GM18858 (cell line): ENCODE measurements at regions not wholly inside any gene's neighbourhood (a gene's known extent, or its start where the extent isn't known, plus 50 kb on each side); places are given as distances from the start of the nearest gene placed in this dataset.
"Not testable (repeated sequence)": the region's sequence is repeated elsewhere in the genome, so short reads cannot be mapped to it uniquely, and the experiment has no call there.

Source experiments
- ATAC-seq: cut with Tn5 transposase; IDR thresholded peaks from one replicate; pipeline ENCODE4 v1.9.1; 2021; ENCODE audit not compliant: unreplicated experiment

DNA sequence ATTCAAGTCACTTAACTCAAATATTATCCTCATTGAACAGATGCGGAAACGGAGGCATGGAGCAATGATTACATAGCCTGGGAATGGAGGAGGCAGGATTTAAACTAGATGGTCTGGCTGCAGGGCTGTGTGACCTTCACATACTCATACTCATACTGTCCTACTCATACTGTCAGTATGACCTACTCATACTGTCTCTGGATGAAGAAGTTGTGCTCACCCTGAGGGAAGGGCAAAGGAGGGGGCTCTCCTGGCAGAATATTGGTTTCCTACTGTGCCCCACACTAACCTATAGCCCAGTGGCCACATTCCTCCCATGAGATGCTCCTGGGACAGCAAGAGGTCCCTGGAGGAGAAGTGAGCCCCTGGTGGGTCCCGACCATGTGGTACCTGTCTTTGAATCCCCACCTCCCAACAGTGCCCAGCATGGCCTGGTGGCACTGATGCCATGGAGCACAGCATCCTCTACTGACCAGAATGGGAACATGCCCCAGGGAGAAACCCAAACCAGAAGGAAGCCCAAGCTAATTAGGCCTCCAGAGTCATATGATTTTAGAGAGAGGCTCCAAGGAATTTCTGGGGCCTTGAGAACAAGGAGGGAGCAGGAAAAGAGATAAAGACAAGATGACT, 197.3 kb upstream of the SDK2 start:
- ATAC-seq = no peak

DNA sequence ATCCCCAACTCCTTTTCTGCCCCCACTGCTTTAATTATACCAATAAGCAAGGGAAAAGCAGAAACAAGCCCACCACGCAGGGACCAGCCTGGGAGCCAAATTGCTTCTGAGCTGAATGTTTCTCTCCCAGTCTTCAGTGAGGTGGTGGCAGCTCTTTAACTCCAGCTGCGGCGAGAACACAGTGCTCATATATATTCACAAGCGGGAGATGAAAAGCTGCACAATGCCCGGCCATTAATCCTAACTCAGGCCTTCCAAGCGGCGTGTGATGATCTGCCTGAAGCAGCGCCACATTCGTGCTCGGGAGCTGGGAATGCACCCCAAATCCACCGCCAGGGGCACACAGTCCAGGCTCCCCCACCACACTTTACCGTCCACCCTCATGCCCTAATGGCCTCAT, 203.7 kb upstream of the SDK2 start:
- no peak for ATAC-seq

DNA sequence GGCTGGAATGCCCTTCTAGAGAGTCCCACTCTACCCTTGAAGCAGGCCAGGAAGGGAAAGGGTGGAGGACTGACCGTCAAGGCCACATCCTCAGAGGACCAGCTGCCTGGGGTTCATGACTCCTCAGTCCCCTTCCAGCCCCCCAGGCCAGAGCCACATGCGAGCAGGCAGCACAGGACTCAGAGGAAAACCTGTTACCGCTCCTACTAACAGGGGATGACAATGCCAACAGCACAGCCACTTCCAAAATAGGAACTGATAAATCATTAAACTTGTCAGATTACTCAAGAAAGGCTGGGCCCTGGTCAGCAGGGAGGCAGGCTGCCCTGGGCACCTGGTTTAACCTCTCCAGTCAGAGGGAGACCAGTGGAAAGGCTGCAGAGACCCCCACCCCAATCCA, 206.2 kb upstream of the SDK2 start:
- ATAC-seq = no peak

DNA sequence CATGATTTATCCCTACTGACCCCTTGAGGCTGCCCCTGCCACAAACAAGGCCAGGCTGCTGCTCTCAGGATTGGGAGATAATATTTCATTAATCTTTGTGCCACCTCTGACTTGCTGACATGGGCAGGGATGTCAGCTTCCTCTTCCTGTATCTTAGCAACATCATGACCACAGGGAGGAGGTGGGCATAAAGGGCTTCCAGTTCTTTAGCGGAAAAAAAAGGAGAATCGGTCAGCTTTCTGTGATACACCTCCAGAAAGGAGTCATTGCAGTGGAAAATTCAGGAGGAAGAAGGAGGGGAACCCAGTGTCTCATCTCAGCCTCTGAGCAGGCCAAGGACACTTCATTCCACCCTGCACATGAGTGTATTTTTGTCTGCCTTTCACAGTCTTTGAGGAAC, 206.8 kb upstream of the SDK2 start:
- ATAC-seq = no peak

DNA sequence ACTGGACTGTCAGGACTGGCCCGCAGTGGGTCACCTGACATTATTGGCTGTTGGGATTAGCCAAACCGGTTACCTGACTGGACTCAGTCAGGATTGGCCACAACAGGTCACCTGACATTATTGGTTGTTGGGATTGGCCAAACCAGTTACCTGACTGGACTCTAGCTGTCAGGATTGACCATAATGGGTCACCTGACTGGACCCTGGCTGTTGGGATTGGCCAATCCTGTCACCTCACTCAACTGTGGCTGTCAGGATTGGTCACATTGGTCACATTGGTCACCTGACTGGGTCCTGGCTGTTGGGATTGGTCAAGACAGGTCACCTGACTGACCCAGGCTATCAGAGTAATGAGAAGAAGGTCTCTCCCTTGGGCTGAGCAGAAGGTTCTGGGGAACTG, 207.7 kb upstream of the SDK2 start:
- ATAC-seq = no peak

DNA sequence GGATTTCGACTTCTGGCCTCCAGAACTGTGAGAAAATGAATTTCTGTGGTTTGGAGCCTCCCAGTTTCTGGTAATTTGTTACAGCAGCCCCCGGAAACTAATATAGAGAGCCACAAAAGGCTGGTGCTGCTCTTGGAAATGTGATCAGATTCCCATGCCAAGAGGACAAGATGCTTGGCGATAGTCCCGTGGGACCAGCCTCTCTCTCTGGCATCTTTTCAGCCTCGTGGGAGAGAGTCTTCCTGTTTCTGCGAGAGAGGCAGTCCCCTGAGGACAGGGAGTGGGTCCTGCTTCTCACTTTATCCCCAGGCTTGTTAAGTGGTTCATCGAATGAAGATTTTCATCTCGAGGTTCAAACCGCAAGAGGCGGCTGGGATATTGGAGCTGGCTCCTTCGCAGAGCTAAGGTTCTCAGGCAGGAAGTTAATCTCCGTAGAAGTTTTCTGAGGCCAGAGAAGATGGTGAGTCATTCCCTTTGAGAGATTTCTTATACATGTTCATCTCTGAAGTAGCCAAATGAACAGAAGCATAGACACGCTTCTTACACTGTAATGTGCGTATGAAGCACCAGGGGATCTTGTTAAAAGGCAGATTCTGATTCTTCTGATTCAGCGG, 211.6 kb upstream of the SDK2 start:
- no peak for ATAC-seq

DNA sequence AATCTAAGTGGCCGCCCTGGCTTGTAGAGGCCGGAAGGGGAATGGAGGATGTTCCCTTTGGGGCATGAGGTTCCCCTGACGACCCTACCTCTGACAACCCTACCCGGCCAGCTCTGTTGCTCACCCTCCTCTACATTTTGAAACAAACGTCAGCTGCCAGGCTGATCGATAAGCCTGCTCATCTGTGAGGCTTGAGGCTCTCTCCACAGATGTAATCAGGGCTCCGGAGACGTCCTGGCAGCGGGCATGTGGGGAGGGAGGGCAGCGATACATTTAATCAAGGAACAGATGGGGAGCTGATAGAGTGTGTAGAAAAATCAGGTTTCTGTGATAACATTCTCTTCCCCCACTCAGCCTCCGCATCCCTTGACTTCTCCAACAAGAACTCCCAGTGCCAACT, 212.3 kb upstream of the SDK2 start:
- no peak for ATAC-seq

DNA sequence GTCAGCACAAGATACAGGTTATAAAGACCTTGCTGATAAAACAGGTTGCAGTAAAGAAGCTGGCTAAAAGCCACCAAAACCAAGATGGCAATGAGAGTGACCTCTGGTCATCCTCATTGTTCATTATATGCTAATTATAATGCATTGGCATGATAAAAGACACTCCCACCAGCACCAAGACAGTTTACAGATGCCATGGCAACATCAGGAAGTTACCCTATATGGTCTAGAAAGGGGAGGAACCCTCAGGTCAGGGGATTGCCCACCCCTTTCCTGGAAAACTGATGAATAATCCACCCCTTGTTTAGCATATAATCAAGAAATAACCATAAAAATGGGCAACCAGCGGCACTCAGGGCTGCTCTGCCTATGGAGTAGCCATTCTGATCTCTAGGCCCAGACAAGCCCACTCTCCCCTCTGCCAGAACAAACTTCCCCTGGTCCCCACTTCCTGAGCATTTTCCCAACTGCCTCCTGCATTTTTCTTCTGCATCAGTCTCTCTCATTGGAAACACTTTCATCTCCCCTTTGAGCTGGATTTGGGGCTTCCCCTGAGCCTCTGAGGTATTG, 215.3 kb upstream of the SDK2 start:
- ATAC-seq = not testable (repeated sequence)

DNA sequence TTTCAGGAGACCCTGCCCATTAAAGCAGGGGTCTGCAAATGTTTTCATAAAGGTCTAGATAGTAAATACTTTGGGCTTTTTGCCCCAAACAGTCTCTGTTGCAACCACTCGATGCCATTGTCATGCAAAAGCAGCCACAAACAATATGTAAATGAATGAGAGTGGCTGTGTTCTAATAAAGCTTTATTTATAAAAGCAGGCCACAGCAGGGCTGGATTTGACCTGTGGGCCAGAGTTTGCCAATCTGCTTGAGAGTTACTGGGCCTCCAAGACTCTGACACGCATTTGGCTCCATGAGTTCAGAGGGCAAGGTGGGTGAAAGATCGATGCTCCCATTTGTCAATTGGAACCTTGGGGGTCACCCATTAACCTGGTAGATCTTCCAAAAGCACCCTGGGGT, 217.3 kb upstream of the SDK2 start:
- ATAC-seq = no peak

DNA sequence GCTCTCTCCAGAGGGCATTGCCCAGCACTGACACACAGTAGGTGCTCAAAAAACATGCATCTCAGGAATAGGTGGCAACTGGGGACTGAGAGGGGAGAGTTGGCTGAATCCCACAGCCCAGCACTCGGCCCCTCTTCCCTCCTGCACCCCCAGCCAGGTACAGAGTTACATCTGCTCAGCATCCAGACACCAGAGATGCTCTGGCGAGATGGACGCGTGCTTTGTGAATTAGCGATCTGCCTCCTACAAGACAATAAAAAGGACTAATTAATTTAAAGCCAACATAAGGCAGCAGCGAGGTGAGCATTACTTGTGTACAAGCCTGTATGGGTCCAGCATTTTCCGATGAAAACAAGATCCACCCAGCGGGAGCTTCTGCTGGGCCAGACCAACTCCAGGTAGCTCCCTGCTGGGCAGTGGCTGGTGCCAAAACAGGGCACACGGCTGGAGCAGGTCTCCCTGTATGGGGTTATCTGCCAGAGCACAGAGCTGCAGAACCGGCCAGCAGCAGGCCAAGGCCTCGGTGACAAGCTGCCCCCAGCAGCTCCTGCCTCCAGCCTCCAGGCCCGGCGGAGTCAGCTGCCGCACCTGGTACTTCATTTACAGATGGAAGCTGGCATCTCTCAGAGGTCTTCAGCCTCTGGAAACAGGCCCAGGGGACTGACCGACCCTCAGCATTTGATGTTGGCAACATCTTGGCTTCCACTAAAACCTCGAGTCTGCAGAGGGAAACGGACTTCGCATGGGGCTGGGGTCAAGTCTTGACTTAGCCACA, 219.7 kb upstream of the SDK2 start:
- ATAC-seq = no peak

DNA sequence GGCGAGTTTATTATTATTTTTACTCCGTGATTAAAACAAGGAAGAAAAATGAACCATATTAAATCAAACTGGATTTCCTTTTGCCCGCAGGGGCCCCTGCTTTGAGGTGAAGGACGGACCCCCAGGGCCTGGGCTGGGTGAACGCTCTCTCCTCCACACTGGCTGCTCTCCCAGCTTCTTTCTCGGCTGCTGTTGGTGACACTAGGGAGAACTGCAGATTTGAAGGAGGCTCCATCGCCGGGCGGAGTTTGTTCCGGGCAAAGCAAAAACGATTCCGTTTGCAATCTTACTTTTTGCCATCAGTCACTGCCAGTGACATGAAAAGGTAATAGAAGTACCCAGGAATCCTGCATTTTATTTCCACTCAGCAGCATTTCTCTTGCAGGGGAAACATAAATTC, 221.6 kb upstream of the SDK2 start:
- no peak for ATAC-seq

DNA sequence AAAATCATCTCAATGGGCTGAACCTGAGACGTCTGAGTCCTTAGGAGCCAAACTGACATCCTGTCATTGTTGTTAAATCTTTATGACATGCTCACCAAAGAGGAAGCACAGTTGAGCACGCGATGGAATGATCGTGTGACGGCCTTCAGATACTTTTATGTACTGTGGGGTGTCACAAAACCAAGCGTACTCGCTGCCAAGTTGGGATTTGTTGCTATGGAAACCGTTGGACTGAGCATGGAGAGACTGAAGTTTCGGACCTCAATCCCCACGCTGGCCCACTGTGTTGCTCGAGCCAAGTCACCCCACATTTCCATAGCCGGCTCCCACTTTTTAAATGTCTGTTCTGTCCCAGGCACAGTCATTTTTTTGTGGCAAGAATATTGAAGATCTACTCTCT, 222.8 kb upstream of the SDK2 start:
- no peak for ATAC-seq

DNA sequence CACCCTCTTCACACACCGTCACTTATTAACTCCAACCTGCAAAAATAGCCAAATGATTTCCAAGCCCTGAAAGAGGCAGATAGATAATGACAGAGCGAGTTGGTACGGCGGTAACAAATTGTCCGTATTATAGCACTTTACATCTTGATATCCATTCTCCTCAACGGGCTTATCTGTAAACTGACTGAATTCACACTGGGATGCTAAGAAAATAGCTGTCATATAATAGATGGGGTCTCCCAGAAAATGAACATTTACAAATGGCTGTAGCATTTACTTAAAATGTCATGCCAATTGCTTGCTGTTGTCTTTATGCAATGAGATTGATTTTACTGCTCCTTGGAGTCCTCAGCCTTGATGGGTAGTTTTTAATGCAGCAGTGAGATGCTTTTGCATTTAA, 225.8 kb upstream of the SDK2 start:
- ATAC-seq = no peak

DNA sequence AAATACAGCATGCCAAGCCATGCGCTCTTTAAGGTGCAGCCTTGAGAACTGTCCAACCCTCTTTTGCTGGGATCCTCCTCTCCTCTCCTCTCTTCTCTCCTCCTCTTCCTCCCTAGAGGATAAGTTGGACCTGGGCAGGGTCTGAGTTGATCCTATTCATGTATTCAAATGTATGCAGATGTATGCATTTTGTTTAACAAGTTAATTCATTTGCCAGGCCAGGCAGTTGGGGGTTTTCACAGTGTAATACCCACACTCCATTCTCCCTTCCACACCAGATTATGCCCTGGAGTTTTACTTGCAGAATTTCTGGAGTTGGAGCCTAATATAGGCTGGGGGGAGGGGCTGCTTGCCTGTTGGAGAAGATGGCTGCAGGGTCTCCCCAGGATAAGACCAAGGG, 226.2 kb upstream of the SDK2 start:
- ATAC-seq = no peak

DNA sequence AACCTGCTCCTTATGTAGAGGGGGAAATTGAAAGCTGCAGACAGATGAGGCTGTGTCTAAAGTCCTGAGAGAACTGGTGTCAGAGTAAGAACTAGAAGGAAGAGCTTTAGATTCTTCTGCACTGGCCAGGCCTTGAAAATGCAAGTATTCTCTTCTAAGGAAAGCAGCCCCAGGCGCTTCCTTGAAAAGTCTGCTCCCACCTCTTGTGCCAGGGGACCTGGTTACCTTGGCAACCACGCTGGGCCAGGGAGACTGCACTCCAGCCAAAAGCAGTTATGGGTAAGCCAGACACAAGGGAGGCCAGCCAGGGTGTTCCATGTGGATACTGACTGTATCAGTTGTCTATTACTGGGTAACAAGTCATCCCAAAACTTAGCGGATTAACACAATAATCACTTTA, 228.6 kb upstream of the SDK2 start:
- ATAC-seq = no peak

DNA sequence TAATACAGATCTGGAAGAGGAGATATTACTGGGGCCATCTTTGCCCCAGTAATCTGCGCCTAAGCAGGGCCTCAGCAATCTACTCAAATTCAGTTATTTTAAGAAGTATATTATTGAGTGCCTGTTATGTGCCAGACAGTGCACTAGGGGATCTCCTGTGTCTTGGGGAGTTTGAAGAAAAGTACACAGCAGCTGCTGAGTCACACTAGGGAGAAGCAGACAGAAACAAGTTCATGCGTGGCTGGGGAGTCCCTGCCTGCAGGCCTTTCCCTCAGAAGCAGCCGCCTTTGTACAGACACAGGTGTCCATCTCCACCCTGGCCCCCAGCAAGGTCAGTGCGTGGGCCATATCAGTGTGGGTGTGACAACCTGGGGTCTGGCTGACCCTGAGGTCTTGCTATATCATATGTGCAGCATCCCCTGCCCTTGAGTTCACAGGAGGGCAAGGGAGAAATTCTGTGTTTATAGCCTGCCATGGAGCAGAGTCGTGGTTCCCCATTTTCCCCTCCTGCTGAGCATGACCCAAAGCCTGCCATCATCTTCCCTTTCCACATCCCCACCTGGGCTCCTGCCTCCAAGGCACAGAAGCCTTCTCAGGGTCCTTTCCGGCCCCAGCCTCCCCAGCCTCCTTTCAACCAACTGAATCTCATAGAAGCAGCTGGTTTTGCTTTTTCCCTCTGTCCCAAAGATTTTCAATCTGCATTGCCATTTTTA, 229.9 kb upstream of the SDK2 start:
- peak; percentile 46 for ATAC-seq

DNA sequence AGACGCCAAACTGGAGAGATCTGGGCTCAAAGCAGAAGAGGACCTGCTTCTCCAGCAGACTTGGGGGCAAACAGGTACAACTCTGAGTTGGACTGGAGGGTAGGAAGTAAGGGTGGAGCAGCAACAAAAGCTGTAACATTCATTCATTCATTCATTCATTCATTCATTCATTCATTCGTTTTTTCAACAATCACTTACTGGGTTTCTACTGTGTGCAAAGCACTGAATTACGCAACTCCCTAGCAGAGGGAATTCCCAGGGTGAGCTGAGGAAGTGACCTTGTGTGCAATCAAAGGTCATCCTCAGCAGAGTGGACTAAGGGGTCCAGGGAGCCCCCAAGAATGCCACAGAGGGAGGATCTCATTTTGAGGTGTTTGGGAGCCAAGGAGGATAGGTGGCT, 231.1 kb upstream of the SDK2 start:
- ATAC-seq = no peak

DNA sequence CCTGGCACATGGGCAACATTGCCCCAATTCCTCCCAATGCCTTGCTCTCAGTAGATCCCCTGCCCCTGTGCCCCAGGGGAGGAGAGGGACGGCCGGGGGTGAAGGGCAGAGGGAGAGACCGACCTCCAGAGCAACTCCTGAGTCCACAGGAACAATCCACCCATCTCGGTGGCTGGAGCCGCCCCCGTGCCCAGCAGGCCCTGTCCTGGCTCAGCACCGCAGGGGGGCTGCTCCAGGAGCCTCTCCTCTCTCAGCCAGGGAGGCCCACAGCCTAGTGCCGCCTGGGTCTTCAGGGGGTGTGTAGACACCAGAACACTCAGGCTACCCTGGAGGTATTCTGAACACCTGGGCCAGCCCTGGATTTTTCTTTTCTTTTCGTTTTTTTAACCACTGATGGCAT, 233.7 kb upstream of the SDK2 start:
- ATAC-seq = no peak

DNA sequence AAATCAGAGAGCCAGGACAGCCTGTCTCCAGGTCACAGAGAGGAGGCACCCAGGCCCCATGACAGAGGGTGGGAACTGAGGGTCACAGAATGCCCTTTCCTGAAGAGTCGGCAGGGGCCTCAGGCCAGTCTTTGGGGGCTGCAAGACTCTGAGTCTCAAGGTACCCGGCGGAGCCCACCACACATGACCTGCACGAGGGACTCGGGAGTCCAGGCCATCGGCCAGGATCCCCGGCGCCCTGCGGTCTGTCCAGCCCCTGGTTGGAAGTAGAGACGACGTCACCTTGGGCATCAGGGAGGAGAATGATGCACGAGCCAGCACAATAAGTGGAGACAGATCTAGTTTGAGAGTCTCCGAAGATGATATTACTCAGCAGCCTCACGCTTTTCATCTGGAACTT, 234.7 kb upstream of the SDK2 start:
- ATAC-seq = no peak

DNA sequence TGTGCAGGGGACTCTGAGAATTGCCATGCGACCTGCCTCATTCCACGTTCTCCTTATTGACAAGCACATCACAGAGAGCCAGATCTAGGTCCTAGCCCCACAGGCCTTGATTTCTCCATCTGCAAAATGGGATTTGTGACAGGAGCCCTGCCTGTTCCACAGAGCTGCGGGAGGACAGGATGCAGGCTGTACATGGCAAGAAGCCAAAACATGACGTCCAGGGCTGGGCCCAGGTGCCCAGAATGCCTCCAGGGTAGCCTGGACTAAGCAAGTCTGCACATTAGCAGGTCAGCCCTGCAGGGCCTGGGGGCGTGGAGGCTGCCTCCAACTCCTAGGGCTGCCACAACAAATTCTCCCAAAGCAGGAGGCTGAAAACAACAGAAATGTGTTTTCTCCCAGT, 235.7 kb upstream of the SDK2 start:
- no peak for ATAC-seq

DNA sequence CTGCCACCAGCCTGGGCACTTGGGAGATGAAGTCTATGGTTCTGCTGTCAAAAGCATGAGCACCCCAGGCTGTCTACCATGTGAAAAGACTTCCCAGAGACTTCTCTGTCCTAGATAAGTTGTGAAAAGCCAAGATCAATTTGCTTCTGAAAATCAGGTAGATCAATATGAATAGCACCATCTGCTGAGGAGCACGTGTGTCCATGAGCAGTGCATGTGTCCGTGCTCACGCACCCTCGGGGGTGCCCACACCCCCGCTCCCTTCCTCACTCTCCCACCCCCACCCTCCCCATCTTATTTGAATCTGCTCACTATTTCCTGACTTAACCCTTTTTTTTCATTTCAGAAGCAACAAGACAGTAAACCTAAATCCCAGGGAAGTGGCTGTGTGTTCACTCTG, 238.3 kb upstream of the SDK2 start:
- no peak for ATAC-seq

DNA sequence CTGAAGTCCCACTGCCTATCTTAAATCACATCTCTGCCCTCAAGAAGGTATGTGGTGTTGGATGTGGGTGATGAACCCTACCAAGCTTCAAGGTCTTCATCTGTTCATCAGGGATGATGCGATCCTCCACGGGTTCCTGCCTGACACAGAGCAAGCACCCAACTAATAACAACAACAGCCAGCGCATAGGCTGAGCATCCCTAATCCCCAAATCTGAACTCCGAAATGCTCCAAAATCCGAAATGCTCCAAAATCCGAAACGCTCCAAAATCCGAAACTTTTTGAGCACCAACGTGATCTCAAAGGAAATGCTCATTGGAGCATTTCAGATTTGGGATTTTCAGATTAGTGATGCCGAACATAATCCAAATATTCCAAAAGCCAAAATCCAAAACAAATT, 238.9 kb upstream of the SDK2 start:
- ATAC-seq = no peak
